ENCODE measurements at regions not wholly inside any gene's neighbourhood (a gene's known extent, or its start where the extent isn't known, plus 50 kb on each side); places are given as distances from the start of the nearest gene placed in this dataset.

DNA sequence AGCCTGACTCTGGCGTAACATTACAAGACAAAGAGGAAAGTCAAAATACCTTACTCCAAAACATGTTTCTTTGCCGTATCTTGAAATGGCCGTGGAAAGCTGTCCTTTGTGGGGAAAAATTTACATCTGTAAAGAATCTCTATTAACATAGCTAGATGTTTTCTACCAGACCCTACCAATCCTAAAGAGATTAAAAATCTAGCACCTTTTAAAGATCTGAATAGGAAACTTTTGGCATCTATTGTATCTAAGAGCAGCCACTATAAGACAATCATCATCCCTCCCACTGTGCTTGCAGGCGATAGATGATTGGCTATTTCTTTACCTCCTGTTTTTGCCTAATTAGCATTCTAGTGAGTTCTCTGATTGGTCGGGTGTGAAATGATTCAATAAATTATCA, 82.5 kb upstream of the SNCAIP start (continued):
- TF ChIP-seq REST (IDR thresholded peaks at IDR 0.05; ENCODE audit: low read depth) (no peak), YY1 (IDR thresholded peaks at IDR 0.05; ENCODE audit: extremely low read depth, insufficient replicate concordance, low read depth, low read length) (no peak), ZNF274 (IDR thresholded peaks at IDR 0.05; ENCODE audit: low read depth, low read length) (no peak)
- TF ChIP-seq, protein P1, sequence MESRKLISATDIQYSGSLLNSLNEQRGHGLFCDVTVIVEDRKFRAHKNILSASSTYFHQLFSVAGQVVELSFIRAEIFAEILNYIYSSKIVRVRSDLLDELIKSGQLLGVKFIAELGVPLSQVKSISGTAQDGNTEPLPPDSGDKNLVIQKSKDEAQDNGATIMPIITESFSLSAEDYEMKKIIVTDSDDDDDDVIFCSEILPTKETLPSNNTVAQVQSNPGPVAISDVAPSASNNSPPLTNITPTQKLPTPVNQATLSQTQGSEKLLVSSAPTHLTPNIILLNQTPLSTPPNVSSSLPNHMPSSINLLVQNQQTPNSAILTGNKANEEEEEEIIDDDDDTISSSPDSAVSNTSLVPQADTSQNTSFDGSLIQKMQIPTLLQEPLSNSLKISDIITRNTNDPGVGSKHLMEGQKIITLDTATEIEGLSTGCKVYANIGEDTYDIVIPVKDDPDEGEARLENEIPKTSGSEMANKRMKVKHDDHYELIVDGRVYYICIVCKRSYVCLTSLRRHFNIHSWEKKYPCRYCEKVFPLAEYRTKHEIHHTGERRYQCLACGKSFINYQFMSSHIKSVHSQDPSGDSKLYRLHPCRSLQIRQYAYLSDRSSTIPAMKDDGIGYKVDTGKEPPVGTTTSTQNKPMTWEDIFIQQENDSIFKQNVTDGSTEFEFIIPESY (IDR thresholded peaks at IDR 0.05; ENCODE audit: extremely low read depth, insufficient replicate concordance, low read length) = no peak

DNA sequence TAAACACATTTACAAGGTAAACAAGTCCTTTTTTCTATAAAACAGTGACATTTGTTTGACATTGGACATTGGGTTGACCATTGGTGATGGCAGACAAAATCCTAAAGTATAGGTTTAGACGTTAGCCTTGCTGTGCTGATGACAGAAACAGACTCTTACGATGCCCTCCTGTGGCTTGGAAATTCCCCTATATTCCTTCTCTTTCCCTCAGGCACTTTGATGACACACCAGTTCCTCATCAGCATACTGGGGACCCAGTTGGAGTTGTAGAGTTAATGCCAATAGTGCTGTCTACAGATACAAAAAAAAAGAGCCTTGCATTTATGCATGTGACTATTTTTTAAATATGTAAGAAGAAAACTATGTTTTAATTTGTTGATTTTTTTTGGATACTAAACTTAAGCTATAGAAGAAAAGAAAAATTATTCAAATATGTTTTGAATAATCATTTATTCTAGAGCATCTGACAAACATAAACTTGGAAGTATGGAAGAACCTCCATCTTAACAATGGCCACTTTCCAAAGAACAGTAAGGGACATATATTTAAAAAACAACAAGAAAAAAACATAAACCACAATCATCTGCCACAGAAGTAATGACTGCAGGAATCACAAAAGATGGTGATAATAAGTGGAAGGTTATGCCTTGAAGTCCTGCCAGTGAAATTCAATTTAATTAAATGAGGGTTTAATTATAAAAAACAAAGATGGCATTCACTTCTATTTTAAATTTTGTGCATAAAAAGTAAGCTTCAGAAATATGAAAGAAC, 75.6 kb upstream of the SNCAIP start:
- Histone ChIP-seq H3K9ac (ENCODE audit: low read length) (no peak overlapping the region), H2AFZ (ENCODE audit: low read depth, low read length, poor library complexity, severe bottlenecking) (no peak overlapping the region), H4K20me1 (ENCODE audit: insufficient read depth) (no peaks in the 10 kb centered on the region), H3K4me2 (ENCODE audit: low read length) (no peak overlapping the region), H3K9me2 (ENCODE audit: insufficient read depth) (no peaks in the 10 kb centered on the region), H3K27me3 (ENCODE audit: insufficient read depth, low read length) (no peaks in the 10 kb centered on the region), H3K79me2 (ENCODE audit: insufficient read depth, low read length) (no peaks in the 10 kb centered on the region), H3K36me3 (ENCODE audit: control insufficient read depth in 1 of 2, insufficient read depth in 2 of 2, low read length in 2 of 2) (no peaks in the 10 kb centered on the region), H3K4me1 (ENCODE audit: control insufficient read depth in 1 of 2, insufficient read depth in 2 of 2, low read length in 2 of 2) (no peaks in the 10 kb centered on the region), H3K9me3 (ENCODE audit: control insufficient read depth in 1 of 2, insufficient read depth in 1 of 2, low read depth in 1 of 2, low read length in 2 of 2) (no peaks in the 10 kb centered on the region), H3K27ac (ENCODE audit: low read depth, low read length) (no peak overlapping the region), H3K4me3 (replicated peaks in 1 of 2; ENCODE audit: low read depth in 1 of 2, low read length in 2 of 2) (no peak overlapping the region)
- DNase-seq (ENCODE audit: low read depth, low spot score) = no peak
- intact Hi-C loops (cut with micrococcal nuclease) = no loop called here
- ATAC-seq = no peak
- ChIA-PET CTCF (no interaction called here), RAD21 (ENCODE audit: low non-redundant PET in 1 of 2, low total read pairs in 2 of 2, uncharacterized antibody in 2 of 2, unreplicated experiment in 2 of 2) (no interaction called here), POLR2A (no interaction called here)
- no TSS peak for BruUV-seq (replicated peaks)
- TF ChIP-seq, protein P2, sequence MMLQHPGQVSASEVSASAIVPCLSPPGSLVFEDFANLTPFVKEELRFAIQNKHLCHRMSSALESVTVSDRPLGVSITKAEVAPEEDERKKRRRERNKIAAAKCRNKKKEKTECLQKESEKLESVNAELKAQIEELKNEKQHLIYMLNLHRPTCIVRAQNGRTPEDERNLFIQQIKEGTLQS (IDR thresholded peaks at IDR 0.05) = no peak
- TF ChIP-seq POLR2AphosphoS5 (IDR thresholded peaks at IDR 0.05; ENCODE audit: low read depth, low read length) (no peak), ZFX (IDR thresholded peaks at IDR 0.05) (no peak), TCF7L2 (IDR thresholded peaks at IDR 0.05; ENCODE audit: borderline replicate concordance, extremely low read depth, insufficient read depth, insufficient read length) (no peak), SRF (IDR thresholded peaks at IDR 0.05; ENCODE audit: low read depth) (no peak), EZH2 (IDR thresholded peaks at IDR 0.05) (no peak), FOSL1 (IDR thresholded peaks at IDR 0.05; ENCODE audit: low read depth) (no peak), POLR2A (IDR thresholded peaks at IDR 0.05; ENCODE audit: borderline replicate concordance, extremely low read depth, insufficient read depth, insufficient read length) (no peak), CEBPB (IDR thresholded peaks at IDR 0.05; ENCODE audit: low read depth) (no peak)
- TF ChIP-seq, protein P1 (IDR thresholded peaks at IDR 0.05; ENCODE audit: extremely low read depth, insufficient replicate concordance, low read length) = no peak
- TF ChIP-seq, protein P3, sequence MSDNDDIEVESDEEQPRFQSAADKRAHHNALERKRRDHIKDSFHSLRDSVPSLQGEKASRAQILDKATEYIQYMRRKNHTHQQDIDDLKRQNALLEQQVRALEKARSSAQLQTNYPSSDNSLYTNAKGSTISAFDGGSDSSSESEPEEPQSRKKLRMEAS (IDR thresholded peaks at IDR 0.05) = no peak

All from HCT116 (cell line).